Activated T-cell treated with anti-CD3 and anti-CD28 coated beads for 4 hours (primary cell): ENCODE measurements at regions not wholly inside any gene's neighbourhood (a gene's known extent, or its start where the extent isn't known, plus 50 kb on each side); places are given as distances from the start of the nearest gene placed in this dataset.
"Not testable (repeated sequence)": the region's sequence is repeated elsewhere in the genome, so short reads cannot be mapped to it uniquely, and the experiment has no call there.

Experiments
- DNase-seq: peaks from one replicate; pipeline ENCODE4 v3.0.0-alpha.2; 2020

DNA sequence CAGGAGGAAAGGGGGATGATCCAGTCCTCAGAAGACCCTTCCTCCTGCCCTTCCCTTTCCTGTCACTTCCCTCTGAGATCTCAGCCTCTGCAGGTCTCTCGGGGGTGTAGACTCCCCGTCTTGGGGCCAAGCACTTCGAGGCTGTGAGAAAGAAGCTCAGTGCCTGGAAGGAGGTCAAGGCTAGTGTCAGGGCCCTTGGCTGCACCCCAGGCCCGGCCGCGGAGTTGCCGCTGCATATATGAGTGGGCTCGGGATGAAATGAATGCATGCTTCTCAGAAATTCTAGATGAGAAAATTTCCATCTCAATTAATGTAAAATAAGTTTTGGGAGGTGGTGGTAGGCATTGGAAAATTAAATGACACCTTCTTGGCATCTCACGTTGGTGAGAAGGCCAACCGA, 1313.7 kb downstream of the BRD1 start:
- DNase-seq: no peak

DNA sequence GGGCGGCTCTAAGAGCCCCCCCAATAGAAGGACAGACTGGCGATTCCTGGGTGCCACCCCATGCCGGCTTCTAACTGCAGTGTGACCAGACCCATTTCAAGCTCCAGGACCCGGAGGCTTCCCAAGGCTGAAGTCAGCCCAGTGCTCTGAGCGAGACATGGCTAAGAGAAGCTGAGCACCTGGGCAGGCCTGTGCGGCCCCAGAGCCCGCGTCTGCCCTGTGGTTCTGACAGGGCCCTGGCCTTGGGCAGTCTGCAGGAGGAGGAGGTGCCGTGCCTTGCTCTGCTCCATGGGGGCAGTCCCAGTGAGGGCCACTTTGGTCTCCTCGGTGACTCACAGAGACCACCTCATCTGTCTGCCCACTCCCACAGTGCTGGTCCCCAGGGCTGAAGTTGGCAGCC, 1314.2 kb downstream of the BRD1 start:
- DNase-seq: no peak

GRCh38 chr22:48511781-48512327, 1315.8 kb downstream of the BRD1 start:
- no peak for DNase-seq

DNA sequence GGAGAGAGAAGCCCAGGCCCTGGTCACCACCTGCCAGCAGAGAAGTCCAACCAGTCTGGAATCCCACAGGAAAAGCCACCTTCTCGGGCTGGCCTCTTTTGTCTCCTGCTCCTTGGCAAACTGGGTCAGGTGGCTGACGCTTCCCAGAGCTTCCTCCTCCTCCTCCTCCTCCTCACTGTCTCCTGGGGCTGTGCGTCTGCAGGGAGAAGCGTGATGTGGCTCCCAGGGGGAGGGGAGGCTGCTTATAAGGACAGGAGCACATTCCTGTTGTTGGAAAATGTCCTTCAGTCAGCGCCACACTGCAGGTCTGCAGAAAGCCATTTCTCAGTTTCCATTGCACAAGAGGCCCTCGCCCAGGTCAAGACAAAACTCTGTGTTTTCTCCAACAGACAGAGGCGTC, 1316.5 kb downstream of the BRD1 start:
- DNase-seq: no peak

DNA sequence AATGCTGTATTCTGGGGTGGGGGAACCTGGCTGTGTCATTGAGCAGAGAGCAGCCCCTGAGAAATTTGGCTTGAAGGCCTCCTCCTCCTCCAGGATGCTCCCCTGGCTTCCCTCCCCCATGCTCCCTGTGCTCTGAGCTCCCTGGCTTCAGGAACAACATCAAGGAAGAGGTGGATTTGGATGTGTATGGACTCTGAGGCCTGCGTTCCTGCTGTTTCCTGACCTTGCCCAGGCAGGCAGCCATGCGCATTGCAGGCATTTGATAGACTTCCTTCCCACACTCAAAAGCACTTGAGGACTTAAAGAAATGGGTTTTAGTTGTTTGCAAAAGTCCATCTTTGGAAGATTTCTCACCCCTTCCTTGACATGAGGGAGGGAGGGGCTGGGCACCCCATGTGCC, 1317.1 kb downstream of the BRD1 start:
- DNase-seq: no peak

GRCh38 chr22:48507595-48508350, 1319.9 kb downstream of the BRD1 start:
- DNase-seq: no peak

GRCh38 chr22:48507171-48507570, 1320.5 kb downstream of the BRD1 start:
- DNase-seq: no peak

DNA sequence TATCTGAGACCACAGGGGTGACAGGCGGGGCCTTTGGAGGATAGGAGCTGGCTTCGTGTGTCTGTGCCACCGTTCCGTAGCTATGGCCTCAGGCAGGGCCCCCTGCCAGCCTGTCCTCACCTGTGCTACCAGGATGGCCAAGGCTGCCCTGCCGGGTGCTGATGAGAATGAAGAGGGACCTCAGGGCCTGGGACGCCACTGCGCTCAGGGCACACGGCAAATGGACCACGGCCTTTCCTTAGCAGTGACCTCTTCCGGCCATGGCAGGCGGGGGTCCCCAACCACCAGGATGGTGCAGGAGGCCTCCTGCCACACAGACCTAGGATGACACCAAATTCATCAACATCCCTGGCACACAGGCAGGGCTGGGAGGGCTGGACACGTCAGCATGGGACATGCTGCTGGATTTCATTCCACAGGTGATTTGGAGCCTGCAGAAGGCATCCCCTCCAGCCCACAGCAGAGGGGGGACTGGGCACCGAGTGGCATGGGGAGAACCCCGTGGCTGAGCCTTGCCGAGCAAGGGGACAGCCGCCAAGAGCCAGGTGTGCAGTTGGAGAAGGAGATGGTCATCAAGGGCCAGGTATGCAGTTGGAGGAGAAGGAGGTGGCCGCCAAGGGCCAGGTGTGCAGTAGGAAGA, 1321.0 kb downstream of the BRD1 start:
- DNase-seq: no peak

GRCh38 chr22:48505891-48506290, 1321.8 kb downstream of the BRD1 start:
- DNase-seq: no peak

DNA sequence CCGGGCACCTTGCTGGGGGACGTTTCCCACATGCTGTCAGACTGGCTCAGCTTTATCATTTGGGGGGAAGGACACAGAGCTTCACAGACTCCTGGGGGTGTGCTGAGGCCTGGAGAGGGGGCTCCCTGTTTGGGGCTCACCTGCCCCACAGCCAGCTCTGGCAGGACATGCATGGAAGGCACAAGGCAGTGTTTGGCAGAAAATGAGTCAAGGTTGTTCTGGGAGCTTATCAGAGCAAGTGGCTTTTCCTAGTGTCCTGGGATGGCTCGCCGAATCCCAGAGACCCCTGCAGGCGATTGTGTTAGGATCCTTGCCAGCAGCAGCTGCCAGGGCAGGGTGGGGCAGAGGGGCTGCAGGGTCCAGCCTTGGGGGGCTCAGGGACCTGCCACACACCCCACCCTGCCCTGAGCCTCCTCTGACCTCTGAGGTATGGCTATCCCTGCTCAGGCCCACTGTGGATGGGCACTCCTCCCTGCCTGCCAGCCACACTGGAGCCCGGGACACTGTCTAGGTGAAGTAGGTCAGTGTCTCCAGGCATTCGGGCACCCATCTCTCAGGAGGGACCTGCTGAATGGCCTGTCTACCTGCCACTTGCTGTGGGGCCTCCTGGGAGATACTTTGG, 1323.0 kb downstream of the BRD1 start:
- no peak for DNase-seq

GRCh38 chr22:48503876-48504275, 1323.8 kb downstream of the BRD1 start:
- DNase-seq: no peak

DNA sequence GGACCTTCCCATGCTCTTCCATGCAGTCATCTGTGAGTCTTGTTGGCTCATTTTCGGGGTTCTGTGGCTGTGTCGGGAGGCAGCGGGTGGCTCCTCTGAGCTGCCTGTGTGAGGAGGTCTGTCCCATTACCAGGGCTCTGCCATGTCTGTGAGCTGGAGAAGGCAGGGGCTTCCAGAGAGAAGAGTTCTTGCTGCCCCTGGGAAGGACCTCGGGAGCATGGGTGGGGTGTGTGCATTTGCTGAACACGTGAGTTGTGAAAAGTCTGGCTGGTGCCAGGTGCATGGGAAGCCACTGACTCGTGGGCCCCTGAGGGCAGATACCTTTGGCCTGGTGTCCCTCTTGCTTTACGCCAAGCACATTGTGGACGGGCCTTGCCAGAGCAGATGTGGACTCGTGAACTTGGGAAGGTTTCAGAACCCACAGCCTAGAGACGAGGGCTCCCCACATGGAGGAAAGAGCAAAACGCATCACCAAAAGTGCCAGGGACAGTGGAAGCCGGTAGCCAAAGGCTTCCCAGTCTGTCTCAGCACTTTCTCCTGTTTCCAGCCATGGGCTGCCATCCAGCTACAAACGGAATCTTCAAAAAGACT, 1324.5 kb downstream of the BRD1 start:
- DNase-seq: no peak

GRCh38 chr22:48501231-48501750, 1326.4 kb downstream of the BRD1 start:
- DNase-seq: no peak

DNA sequence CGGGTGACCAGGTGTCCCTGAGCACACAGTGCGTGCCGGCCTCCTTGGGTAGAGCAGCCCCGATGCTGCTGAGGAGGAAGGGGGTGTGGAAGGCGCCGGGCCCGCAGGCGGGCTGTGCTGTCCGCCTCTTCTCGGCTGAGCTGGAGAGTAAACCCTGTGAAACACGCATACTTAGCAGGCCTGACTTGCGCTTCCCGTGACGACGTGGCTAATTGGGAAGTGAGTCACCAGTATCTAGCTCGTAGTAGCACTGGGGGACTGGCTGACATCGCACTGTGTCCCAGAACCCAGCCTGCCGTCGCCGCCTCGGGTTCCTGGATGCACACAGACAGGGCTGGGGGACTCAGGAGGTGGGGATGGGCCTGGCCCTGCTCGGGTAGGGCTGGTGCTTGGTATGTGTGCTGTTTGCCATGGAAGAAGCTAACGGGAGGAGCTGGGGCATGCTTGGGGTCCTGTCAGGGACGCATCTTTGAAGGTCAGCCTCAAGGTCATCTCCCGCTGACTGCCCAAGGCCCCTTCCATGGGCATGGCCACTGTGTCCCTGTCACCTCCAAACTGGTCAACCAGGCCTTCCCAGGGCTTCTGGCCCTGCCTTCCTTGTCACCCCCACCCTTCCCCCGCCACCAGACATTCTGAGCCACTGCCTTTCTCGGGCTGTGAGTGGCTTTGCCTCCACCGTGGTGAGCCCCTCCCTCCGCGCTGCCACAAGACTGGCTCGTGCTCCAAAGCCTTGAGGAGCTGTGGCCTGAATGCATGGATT, 1327.0 kb downstream of the BRD1 start:
- DNase-seq: no peak

DNA sequence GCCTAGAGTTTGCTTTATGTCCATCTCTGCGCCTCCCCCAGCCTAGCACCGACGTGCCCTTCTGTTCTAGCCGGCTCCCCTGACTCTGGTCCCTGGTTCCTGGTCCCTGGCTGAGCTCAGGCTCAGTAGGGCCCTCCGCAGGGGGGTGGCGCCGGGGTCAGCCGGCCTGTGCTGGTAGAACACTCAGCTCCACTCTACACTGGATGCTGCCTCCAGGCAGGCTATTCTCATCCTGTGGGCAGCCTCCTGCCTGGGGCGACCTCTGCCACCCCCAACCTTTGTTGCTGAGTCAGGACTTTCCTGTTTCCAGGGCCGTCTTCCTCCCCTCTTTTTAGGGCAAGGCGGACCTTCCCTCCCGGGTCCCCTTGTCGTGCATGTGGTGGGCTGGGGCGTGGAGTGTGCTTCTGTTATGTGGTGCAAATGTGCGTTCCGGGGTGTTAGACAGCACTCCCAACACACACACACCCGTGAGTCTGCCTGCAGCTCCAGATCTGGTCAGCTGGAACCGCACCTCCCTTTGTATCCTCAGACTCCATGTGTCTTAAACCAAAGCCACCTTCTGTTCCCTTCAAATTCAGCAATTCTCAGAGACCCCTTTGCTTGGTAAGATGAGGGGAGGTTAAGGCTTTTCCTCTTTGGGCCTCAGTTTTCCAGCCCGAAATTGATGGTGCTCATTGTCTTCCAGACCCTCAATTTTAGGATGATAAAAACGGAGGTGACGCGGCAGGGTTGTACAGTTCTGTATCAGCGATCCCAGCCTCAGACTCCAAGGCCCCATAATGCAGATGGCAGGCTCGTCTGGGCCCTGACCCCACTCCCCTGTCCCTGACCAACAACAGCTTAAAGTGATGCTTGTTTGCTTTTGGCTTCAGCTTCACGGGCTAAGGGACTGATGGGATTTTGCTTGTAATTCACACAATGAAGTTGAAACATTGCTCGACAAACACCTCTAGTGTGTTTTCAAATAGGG, 1327.9 kb downstream of the BRD1 start:
- DNase-seq: no peak

GRCh38 chr22:48498526-48499331, 1328.9 kb downstream of the BRD1 start:
- no peak for DNase-seq

DNA sequence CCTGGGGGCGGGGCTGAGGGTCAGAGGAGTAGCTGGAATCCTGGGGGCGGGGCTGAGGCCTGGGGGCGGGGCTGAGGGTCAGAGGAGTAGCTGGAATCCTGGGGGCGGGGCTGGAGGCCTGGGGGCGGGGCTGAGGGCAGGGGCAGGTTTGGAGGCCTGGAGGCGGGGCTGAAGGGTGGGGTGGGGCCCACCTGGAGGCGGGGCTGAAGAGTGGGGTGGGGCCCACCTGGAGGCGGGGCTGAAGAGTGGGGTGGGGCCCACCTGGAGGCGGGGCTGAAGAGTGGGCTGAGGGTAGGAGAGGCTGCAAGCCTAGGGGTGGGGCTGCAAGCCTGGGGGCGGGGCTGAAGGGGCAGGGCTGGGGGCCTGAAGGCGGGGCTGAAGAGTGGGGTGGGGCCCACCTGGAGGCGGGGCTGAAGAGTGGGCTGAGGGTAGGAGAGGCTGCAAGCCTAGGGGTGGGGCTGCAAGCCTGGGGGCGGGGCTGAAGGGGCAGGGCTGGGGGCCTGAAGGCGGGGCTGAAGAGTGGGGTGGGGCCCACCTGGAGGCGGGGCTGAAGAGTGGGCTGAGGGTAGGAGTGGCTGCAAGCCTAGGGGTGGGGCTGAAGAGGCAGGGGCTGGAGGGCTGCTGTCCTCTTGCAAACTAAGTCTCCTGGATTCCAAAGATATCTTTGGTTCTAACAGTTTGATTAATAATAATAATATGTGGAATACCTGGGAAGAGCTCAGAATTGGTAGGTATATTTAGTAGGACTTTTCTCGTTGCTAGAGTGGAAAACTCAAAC, 1329.7 kb downstream of the BRD1 start:
- DNase-seq: not testable (repeated sequence)

DNA sequence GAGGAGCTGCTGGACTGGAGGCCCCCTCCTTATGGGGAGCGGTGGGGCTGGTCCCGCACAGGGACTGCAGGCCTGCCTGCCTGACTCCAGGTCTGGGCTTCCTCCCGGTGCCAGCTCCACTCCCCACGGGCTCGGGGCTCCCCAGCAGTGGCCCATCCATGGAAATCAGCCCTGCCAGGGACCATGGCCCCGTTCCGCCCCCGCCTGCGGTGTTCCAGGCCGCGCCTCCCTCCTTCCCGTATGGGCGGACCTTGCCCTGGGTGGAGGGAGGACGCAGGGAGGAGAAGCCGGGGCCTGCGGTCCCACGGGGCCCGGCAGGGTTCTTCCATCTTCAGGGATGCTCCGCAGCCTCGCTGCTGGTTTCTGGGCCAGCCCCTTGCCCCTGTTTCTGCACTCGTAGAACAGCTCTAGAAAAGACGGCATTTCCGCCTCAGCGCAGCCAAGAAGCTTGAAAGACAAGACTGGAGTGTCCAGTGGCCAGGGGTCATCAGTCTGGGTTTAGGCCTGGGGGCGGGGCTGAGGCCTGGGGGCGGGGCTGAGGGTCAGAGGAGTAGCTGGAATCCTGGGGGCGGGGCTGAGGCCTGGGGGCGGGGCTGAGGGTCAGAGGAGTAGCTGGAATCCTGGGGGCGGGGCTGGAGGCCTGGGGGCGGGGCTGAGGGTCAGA, 1330.6 kb downstream of the BRD1 start:
- DNase-seq: no peak

- DNase-seq: no peak
Observed at GRCh38 chr22:48496226-48496845, 1331.3 kb downstream of the BRD1 start.
